ENCODE measurements at regions not wholly inside any gene's neighbourhood (a gene's known extent, or its start where the extent isn't known, plus 50 kb on each side); places are given as distances from the start of the nearest gene placed in this dataset.
"Not testable (repeated sequence)": the region's sequence is repeated elsewhere in the genome, so short reads cannot be mapped to it uniquely, and the experiment has no call there.

DNA sequence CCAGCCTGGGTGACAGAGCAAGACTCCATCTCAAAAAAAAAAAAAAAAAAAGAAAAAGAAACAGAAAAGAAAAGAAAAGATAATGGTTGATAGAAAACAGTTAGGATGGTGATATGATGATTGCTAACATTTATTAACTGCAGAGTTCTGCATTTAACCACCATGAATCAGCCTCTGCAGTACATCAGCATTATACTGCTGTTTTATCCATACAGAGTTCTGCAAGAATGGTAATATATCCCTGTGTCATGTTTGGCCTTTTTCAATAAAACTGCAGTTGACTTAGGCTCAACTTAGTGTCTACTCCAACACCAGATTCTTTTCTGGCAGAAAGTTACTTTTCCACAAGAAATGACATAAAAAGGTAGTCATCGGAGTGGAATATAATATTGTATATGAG lies 62.6 kb downstream of the DUSP6 start:
- DNase-seq = no peak
- Mint-ChIP-seq H3K9me3 (peaks cover 2% of the 10 kb centered on the region), H3K36me3 (peaks cover 4% of the 10 kb centered on the region), H3K4me3 (no peak overlapping the region), H3K4me1 (peaks cover 1% of the 10 kb centered on the region), H3K27me3 (peaks cover 2% of the 10 kb centered on the region), H3K27ac (no peak overlapping the region)
- no peak for ATAC-seq (ENCODE audit: low read depth)
- POLR2A ChIA-PET = no interaction called here

DNA sequence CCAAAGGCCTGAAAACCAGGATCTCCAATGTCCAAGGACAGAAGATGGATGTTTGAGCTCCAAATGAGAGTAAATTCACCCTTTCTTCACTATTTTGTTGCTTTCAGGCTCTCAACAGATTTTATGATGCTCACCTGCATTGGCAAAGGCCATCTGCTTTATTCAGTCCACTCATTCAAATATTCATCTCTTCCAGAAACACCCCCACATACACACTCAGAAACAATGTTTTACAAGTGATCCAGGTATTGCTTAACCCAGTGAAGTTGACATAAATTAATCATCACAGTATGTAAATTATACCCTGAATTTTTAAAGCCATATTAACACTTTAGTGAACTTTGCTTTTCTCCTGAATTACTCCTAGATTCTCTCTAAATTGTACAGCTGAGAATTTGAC lies 63.3 kb downstream of the DUSP6 start:
- Mint-ChIP-seq H3K4me1 (peaks cover 1% of the 10 kb centered on the region), H3K9me3 (peaks cover 3% of the 10 kb centered on the region), H3K4me3 (no peak overlapping the region), H3K27me3 (peaks cover 2% of the 10 kb centered on the region), H3K36me3 (peaks cover 5% of the 10 kb centered on the region), H3K27ac (no peak overlapping the region)
- POLR2A ChIA-PET = interaction anchor here (0.6 kb wide), 1 partner anchor 245 kb away, joined by 3 read pairs; no protein-coding TSS in a partner anchor
- ATAC-seq (ENCODE audit: low read depth) (no peak), DNase-seq (no peak)

DNA sequence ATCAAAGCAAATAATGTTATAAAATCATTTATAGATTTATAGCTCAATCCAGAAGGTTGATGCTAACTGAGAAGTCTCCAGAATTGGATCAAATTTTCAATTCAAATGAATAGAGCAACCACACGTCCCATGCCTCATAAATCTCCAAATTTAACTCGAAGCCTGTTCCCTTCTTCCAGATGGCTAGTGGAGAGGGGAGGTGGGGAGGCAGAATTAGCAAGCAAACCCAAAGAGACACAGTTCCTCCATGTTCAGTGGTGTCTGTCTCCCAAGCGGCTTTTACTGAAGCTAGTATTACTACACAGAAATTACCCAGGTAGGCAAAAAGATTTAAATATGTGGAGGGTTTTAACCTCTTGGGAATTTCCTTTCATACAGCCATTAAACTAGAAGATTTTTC lies 65.8 kb downstream of the DUSP6 start:
- DNase-seq (no peak), ATAC-seq (ENCODE audit: low read depth) (no peak)
- no peak overlapping the region for H3K27ac Mint-ChIP-seq
- POLR2A ChIA-PET = no interaction called here
- H3K36me3 Mint-ChIP-seq = peaks cover 10% of the 10 kb centered on the region
- H3K9me3 Mint-ChIP-seq = peaks cover 3% of the 10 kb centered on the region
- H3K4me3 Mint-ChIP-seq = no peak overlapping the region
- H3K27me3 Mint-ChIP-seq = peaks cover 2% of the 10 kb centered on the region
- peaks cover 13% of the 10 kb centered on the region for H3K4me1 Mint-ChIP-seq

DNA sequence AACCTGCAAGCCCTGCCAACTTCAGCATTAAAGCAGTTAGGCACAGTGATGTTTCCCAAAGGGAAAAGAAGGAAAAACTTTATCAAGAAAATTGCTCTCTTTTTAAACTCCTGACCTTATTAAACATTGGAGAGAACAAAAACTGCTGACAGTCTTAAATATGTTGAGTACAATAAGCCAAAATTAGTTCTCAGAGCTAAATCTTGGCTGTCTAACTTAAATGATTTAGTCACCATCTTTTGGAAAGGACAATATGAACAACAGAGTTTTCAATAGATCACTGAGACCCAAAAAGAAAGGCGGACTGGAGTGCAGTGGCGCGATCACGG lies 70.8 kb downstream of the DUSP6 start:
- ATAC-seq (ENCODE audit: low read depth) (no peak), DNase-seq (no peak)
- Mint-ChIP-seq H3K36me3 (peaks cover 16% of the 10 kb centered on the region), H3K4me1 (peaks cover 21% of the 10 kb centered on the region), H3K9me3 (peaks cover 4% of the 10 kb centered on the region), H3K27ac (peak overlapping the region; percentile 81), H3K27me3 (no peaks in the 10 kb centered on the region), H3K4me3 (peak overlapping the region; percentile 60)
- POLR2A ChIA-PET = interaction anchor here (1.2 to 3.2 kb wide), 6 partner anchors 33 to 72 kb away, joined by 3 to 20 read pairs (median 6); partner anchors contain the start of gene DUSP6

DNA sequence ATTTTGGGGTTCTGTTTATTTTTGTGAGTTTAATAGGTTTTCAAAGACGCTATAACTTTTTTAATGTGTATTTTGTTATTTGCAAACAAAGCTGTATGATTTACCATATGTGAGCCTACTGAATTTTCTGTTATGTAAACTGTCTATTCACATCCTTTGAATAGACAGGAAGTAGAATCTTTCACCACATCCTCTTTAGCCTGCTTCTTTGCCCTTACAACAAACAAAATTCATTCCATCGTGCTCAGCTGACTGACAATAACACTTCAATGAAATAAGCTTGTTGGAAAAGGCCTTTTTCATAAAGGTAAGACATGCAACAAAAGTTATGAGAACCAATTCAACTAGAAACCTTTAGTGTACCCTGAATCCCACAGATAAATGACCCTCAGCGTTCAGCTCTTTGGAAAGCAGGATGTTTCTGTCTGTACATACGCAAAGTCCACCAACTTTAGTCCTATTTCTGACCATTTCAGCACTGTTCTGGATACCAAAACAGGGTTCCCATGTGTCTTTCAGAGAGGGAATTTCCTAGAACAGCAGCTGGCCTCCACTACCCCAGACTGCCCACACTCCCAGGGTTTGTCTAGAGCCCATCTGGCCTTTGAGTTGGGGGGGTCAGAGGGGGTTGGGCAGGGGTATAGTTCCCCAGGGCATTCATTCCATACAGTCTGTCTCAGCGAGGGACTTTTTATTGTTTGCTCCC lies 71.3 kb downstream of the DUSP6 start:
- ATAC-seq (ENCODE audit: low read depth) = peak; percentile 88

DNA sequence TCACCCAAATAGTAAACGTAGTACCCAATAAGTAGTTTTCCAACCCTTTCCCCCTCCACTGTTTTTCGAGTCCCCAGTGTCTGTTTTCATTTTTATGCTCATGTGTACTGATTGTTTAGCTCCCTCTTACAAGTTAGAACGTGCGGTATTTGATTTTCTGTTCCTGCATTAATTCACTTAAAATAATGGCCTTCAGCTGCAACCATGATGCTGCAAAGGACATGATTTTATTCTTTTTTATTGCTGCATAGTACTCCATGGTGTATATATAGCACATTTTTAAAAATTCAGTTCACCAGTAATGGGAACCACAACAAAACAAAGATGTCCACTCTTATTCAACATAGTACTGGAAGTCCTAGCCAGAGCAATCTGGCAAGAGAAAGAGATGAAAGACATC lies 72.8 kb downstream of the DUSP6 start:
- DNase-seq (no peak), ATAC-seq (ENCODE audit: low read depth) (no peak)
- Mint-ChIP-seq H3K4me3 (no peak overlapping the region), H3K9me3 (peaks cover 2% of the 10 kb centered on the region), H3K27me3 (no peaks in the 10 kb centered on the region), H3K4me1 (peaks cover 21% of the 10 kb centered on the region), H3K27ac (no peak overlapping the region), H3K36me3 (peaks cover 13% of the 10 kb centered on the region)
- POLR2A ChIA-PET = no interaction called here

More for the DNA sequence above, 71.3 kb downstream of the DUSP6 start:
- no peak for DNase-seq
- Mint-ChIP-seq H3K9me3 (peaks cover 4% of the 10 kb centered on the region), H3K4me3 (peak overlapping the region; percentile 60), H3K27me3 (no peaks in the 10 kb centered on the region), H3K27ac (peak overlapping the region; percentile 81), H3K4me1 (peaks cover 21% of the 10 kb centered on the region), H3K36me3 (peaks cover 16% of the 10 kb centered on the region)
- POLR2A ChIA-PET = interaction anchor here (0.8 to 3.2 kb wide), 7 partner anchors 34 to 245 kb away, joined by 3 to 20 read pairs (median 6); partner anchors contain the start of gene DUSP6

DNA sequence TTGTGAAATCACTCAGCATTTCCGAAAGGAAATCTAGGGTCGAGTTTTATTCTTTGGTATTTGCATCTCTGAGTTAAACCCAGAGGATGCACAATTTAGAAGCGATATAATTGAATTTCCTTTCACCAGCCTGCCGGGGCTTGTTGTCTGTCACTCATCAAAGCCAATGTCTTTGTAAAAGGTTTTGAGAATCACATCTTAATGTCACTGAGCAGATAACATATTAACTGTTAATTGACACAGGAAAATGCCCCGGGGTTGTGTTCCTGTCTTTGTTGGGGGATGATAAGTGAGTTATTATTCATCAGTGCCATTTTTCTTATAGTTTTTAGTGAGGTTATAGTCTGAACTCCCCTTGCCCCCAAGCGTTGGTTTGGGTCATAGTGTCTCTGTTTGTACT lies 73.4 kb downstream of the DUSP6 start:
- H3K4me3 Mint-ChIP-seq = no peak overlapping the region
- DNase-seq (no peak), ATAC-seq (ENCODE audit: low read depth) (no peak)
- peaks cover 21% of the 10 kb centered on the region for H3K4me1 Mint-ChIP-seq
- no peaks in the 10 kb centered on the region for H3K27me3 Mint-ChIP-seq
- peaks cover 13% of the 10 kb centered on the region for H3K36me3 Mint-ChIP-seq
- H3K9me3 Mint-ChIP-seq = peaks cover 2% of the 10 kb centered on the region
- POLR2A ChIA-PET = no interaction called here
- no peak overlapping the region for H3K27ac Mint-ChIP-seq

DNA sequence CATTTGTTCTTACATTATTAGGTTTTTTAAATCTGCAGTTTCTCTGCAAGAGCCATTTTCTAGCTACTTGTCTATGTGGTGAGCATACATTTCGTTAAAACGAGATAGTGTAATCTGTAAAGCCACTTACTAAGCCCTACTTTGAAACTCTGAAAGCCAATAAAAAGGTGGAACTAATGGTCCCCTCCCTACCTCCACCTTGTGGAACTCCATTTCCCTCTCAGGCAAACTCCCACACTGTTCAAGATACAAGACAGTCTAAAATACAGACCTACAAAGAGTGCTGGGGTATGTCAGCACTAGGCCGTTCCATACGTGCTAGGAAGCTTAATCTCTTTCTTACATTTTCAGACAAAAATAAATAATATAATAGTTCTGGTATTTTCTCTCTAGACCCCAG lies 74.1 kb downstream of the DUSP6 start:
- Mint-ChIP-seq H3K9me3 (peaks cover 2% of the 10 kb centered on the region), H3K27me3 (no peaks in the 10 kb centered on the region), H3K27ac (no peak overlapping the region), H3K4me1 (peaks cover 25% of the 10 kb centered on the region), H3K4me3 (no peak overlapping the region), H3K36me3 (peaks cover 13% of the 10 kb centered on the region)
- DNase-seq = no peak
- no peak for ATAC-seq (ENCODE audit: low read depth)
- POLR2A ChIA-PET = no interaction called here

DNA sequence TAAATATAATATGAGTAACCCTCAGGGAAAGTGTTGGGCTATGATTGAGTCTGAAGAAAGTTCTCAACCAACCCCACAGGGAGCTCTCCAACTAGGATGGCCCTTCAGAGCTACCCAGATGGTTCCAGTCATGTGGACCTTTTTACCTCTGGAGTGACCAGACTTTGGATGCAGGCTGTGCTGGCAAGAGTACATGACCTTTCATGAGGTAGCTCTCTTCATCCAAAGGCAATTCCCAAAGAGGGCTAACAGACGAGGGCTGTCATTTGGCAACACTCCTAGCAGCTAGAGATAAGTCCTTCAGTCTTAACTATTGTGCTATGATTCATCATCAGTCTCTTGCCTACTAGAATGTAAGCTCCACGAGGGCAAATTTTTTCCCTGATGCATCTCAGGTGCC lies 75.4 kb downstream of the DUSP6 start:
- DNase-seq = no peak
- POLR2A ChIA-PET = no interaction called here
- H3K4me1 Mint-ChIP-seq = peaks cover 19% of the 10 kb centered on the region
- peaks cover 12% of the 10 kb centered on the region for H3K36me3 Mint-ChIP-seq
- no peak overlapping the region for H3K4me3 Mint-ChIP-seq
- no peak overlapping the region for H3K27ac Mint-ChIP-seq
- peaks cover 5% of the 10 kb centered on the region for H3K9me3 Mint-ChIP-seq
- H3K27me3 Mint-ChIP-seq = no peaks in the 10 kb centered on the region
- ATAC-seq (ENCODE audit: low read depth) = no peak

DNA sequence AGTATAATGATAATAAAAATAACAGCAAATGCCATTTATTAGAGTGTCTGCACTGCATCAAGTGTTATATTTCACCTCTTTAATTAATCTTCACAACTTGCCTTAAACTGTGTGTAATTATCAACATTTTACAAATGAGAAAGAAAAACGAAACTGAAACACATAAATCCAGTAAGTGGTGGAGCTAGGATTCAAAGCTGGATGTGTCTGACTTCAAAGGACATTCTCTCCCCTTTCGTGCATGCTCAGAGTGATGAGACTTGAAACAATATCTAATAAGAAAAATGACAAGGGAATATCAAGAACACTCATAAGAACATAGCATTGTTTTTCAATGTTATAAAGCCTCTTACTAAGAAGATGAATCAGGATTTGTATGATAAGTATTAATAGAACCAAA lies 78.8 kb downstream of the DUSP6 start:
- DNase-seq = no peak
- H3K27me3 Mint-ChIP-seq = no peaks in the 10 kb centered on the region
- POLR2A ChIA-PET = interaction anchor here (1.3 kb wide), 1 partner anchor 29 kb away, joined by 3 read pairs; no protein-coding TSS in a partner anchor
- peaks cover 9% of the 10 kb centered on the region for H3K36me3 Mint-ChIP-seq
- peaks cover 9% of the 10 kb centered on the region for H3K4me1 Mint-ChIP-seq
- ATAC-seq (ENCODE audit: low read depth) = no peak
- H3K9me3 Mint-ChIP-seq = peaks cover 8% of the 10 kb centered on the region
- H3K4me3 Mint-ChIP-seq = peak overlapping the region; percentile 1
- no peak overlapping the region for H3K27ac Mint-ChIP-seq

DNA sequence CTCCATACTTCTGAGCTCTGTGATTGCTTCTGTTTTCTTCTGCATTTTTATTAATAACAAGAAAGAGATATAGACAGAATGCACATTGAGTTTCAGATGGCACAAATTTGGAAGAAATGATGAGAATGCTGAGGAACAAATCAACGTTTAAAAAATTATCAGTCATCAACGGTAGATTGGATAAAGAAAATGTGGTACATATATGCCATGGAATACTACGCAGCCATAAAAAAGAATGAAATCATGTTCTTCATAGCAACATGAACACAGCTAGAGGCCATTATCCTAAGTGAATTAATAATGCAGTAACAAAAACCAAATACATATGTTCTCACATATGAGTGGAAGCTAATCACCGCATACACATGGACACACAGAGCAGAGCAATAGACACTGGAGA lies 81.8 kb downstream of the DUSP6 start:
- POLR2A ChIA-PET = no interaction called here
- H3K27me3 Mint-ChIP-seq = no peaks in the 10 kb centered on the region
- no peak for ATAC-seq (ENCODE audit: low read depth)
- H3K4me1 Mint-ChIP-seq = peaks cover 10% of the 10 kb centered on the region
- H3K4me3 Mint-ChIP-seq = no peak overlapping the region
- peaks cover 8% of the 10 kb centered on the region for H3K9me3 Mint-ChIP-seq
- DNase-seq = no peak
- peaks cover 9% of the 10 kb centered on the region for H3K36me3 Mint-ChIP-seq
- H3K27ac Mint-ChIP-seq = no peak overlapping the region

DNA sequence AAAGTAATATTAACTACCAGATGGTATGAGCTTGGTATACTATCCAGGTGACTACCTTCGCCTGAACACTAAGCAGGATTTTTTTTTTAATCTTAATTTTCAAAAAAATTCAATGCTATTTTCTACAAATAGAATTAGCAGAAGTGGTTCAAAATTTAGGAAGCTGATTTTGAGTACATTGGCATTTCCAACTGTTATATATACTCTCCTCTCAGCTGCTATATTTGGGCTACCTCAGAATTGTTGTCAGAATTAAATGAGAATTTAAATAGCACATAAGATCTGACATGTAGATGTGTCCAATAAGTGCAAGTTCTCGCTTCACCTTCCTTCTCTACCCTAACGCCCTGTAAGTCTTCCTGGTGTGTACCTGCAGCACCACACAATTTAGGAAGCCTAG lies 83.1 kb downstream of the DUSP6 start:
- no peak overlapping the region for H3K4me3 Mint-ChIP-seq
- POLR2A ChIA-PET = interaction anchor here (1.1 kb wide), 1 partner anchor 85 kb away, joined by 4 read pairs; no protein-coding TSS in a partner anchor
- no peak for ATAC-seq (ENCODE audit: low read depth)

DNA sequence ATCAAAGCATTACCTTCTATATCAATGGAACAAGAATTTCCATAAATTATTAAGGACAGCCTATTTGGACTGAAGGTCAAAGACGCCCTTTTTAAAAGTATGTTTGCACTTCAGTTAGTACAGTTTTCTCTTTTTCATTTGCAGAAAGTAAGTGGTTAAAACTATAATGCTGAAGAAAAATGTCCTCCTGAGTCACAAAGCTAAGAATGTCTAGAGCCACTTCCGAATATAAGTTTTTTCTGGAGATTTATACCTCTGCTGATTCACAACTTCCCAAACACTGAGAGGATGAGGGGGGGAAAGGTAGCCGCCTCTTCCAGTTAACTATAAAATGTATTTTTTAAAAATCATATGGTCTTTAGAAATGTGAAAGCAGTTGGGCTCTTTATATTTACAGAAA lies 84.9 kb downstream of the DUSP6 start:
- H3K4me1 Mint-ChIP-seq = peaks cover 2% of the 10 kb centered on the region
- no peak overlapping the region for H3K4me3 Mint-ChIP-seq
- POLR2A ChIA-PET = no interaction called here
- H3K36me3 Mint-ChIP-seq = peaks cover 4% of the 10 kb centered on the region
- no peaks in the 10 kb centered on the region for H3K27me3 Mint-ChIP-seq
- H3K27ac Mint-ChIP-seq = no peak overlapping the region
- ATAC-seq (ENCODE audit: low read depth) (no peak), DNase-seq (no peak)
- H3K9me3 Mint-ChIP-seq = peaks cover 5% of the 10 kb centered on the region

More for the DNA sequence above, 83.1 kb downstream of the DUSP6 start:
- Mint-ChIP-seq H3K27ac (no peak overlapping the region), H3K4me1 (peaks cover 10% of the 10 kb centered on the region), H3K36me3 (peaks cover 9% of the 10 kb centered on the region), H3K27me3 (no peaks in the 10 kb centered on the region), H3K9me3 (peaks cover 8% of the 10 kb centered on the region)
- no peak for DNase-seq

DNA sequence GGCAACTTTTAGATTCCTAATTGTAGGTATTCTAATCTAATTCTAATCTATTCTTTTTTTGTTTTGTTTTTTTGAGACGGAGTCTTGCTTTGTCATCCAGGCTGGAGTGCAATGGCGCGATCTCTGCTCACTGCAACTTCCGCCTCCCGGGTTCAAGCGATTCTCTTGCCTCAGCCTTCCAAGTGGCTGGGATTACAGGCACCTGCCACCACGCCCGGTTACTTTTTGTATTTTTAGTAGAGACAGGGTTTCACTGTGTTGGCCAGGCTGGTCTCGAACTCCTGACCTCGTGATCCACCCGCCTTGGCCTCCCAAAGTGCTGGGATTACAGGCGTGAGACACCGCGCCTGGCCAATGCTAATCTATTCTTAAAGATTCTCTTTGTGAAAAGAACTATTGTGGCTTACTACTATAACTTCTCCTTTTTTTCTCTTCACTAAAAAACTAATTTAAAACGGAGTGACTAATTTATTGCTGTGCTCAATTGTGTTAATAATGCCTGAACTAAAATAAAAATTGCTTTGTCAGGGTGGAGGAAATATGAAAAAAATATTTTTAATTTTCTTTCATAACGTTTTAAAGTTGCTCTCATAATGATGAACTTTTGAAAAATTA lies 85.6 kb downstream of the DUSP6 start:
- H3K4me1 Mint-ChIP-seq; DNase-seq; H3K9me3 Mint-ChIP-seq; H3K36me3 Mint-ChIP-seq; H3K27me3 Mint-ChIP-seq; H3K27ac Mint-ChIP-seq; ATAC-seq (ENCODE audit: low read depth); H3K4me3 Mint-ChIP-seq; POLR2A ChIA-PET: not testable (repeated sequence)

All from activated naive CD8-positive, alpha-beta T cell treated with anti-CD3 and anti-CD28 coated beads, Interleukin-2, amount 10 ng/mL, durations not matched to agents 7 days and 5 days (primary cell).